ENCODE measurements at regions not wholly inside any gene's neighbourhood (a gene's known extent, or its start where the extent isn't known, plus 50 kb on each side); places are given as distances from the start of the nearest gene placed in this dataset.

DNA sequence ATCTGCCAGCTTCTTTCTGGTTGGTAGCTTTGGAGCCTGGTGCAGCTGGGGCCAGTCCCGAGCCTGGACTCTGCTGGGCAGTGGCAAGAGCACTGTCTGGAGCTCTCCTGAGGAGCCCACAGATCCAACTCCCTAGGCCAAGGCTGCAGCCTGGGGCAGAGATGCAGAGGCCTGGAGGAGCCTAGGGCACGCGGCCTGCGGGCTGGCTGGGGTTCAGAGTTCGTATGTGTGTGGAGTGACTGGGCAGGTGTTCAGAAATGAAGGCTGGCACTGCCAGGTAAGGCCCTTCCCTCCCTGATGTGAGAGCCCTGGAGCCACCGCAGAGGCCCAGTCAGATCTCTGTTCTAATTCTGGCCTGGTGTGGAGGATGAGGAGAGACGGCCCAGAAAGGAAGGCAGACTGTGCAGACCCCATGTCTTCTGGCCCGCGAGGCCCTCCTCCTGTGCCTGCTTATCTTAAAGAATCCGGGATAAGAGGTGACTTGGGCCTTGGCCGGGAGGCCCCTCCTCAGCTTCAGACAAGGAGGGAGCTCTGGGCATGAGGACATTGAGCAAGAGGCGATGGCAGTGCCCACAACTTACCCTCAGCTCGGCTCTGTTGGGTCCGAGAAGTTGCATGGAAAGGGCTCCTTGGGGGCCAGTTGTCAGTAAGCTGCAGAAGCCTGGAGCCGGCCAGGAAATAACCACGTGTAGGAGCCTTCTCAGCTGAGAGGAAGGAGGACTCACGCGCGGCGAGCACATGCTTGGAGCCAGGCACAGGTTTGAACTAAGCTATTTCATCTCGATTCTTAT lies 62.2 kb upstream of the B3GAT1 start:
- no peak overlapping the region for H3K4me3 ChIP-seq
- no peaks in the 10 kb centered on the region for H3K9me3 ChIP-seq
- DNase-seq: no peak
- no peaks in the 10 kb centered on the region for H3K27me3 ChIP-seq
- no peaks in the 10 kb centered on the region for H3K36me3 ChIP-seq
- H3K4me1 ChIP-seq: no peaks in the 10 kb centered on the region
- no peak overlapping the region for H3K27ac ChIP-seq
- intact Hi-C loops (cut with DNase I; ENCODE audit: low total_unique reads): no loop called here
- TF ChIP-seq POLR2A (IDR thresholded peaks at IDR 0.05) (no peak), CTCF (IDR thresholded peaks at IDR 0.05) (no peak)

GRCh38 chr11:134471716-134472455 lies 59.8 kb upstream of the B3GAT1 start:
- Histone ChIP-seq H3K36me3 (no peaks in the 10 kb centered on the region), H3K27me3 (no peaks in the 10 kb centered on the region), H3K4me1 (no peaks in the 10 kb centered on the region), H3K4me3 (no peak overlapping the region), H3K27ac (no peak overlapping the region), H3K9me3 (no peaks in the 10 kb centered on the region)
- DNase-seq: no peak
- intact Hi-C loops (cut with DNase I; ENCODE audit: low total_unique reads): no loop called here
- no peak for TF ChIP-seq POLR2A (IDR thresholded peaks at IDR 0.05)
- TF ChIP-seq CTCF (IDR thresholded peaks at IDR 0.05): no peak

- no peak for DNase-seq
- TF ChIP-seq CTCF (IDR thresholded peaks at IDR 0.05) (no peak), POLR2A (IDR thresholded peaks at IDR 0.05) (no peak)
- no peaks in the 10 kb centered on the region for H3K4me1 ChIP-seq
- H3K9me3 ChIP-seq: no peaks in the 10 kb centered on the region
- no peak overlapping the region for H3K27ac ChIP-seq
- no peaks in the 10 kb centered on the region for H3K36me3 ChIP-seq
- H3K4me3 ChIP-seq: no peak overlapping the region
- intact Hi-C loops (cut with DNase I; ENCODE audit: low total_unique reads): no loop called here
- no peaks in the 10 kb centered on the region for H3K27me3 ChIP-seq
Measured at GRCh38 chr11:134471087-134471715, 59.2 kb upstream of the B3GAT1 start.

DNA sequence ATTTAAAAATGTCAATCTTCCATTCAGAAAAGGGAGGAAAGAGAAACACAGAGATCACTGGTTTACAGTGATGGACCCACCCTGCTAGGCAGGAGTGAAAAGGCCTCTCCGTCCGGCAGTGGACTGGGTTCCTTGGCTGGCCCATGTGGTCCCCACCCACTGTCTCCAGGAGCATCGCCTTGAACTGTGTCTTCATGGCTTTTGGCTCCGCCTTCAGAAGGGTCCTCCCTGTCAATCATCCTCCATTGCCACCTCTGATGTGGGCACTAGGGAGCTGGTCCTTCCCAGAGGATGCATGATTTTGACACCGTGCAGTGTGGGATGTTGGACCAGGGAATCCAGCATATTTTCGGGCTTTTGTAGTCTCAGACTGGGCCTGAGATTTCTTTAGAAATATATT lies 58.2 kb upstream of the B3GAT1 start:
- Histone ChIP-seq H3K36me3 (no peaks in the 10 kb centered on the region), H3K4me3 (no peak overlapping the region), H3K4me1 (no peaks in the 10 kb centered on the region), H3K9me3 (no peaks in the 10 kb centered on the region), H3K27ac (no peak overlapping the region), H3K27me3 (no peaks in the 10 kb centered on the region)
- TF ChIP-seq CTCF (IDR thresholded peaks at IDR 0.05) (no peak), POLR2A (IDR thresholded peaks at IDR 0.05) (no peak)
- DNase-seq: no peak
- intact Hi-C loops (cut with DNase I; ENCODE audit: low total_unique reads): no loop called here

DNA sequence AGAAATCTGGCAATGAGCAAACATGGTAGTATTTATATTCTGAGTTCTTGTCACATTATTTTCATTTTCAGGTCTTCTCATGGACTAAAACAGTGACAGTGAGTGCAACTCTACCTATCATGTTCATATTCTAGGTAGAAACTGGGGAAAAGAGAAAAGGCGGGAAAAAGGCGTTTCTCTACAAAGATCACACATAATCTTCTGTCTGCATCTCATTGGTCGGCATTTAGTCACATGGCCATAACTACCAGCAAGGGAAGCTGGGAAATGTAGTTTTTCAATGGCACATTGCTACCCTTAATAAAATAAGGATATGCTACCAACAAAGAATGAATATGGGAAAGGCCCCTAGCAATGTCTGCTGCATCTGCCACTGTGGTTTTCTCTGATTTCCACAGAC lies 57.6 kb upstream of the B3GAT1 start:
- Histone ChIP-seq H3K27ac (no peak overlapping the region), H3K36me3 (no peaks in the 10 kb centered on the region), H3K4me3 (no peak overlapping the region), H3K27me3 (no peaks in the 10 kb centered on the region), H3K4me1 (no peaks in the 10 kb centered on the region), H3K9me3 (no peaks in the 10 kb centered on the region)
- no peak for TF ChIP-seq POLR2A (IDR thresholded peaks at IDR 0.05)
- no peak for TF ChIP-seq CTCF (IDR thresholded peaks at IDR 0.05)
- DNase-seq: no peak
- intact Hi-C loops (cut with DNase I; ENCODE audit: low total_unique reads): no loop called here

All from uterus (tissue), 3 donors.